EL (cell line): ENCODE measurements at regions not wholly inside any gene's neighbourhood (a gene's known extent, or its start where the extent isn't known, plus 50 kb on each side); places are given as distances from the start of the nearest gene placed in this dataset.
"Not testable (repeated sequence)": the region's sequence is repeated elsewhere in the genome, so short reads cannot be mapped to it uniquely, and the experiment has no call there.

Experiments used
- DNase-seq: peaks from one replicate; pipeline ENCODE4 v3.0.0-alpha.2; 2016

DNA sequence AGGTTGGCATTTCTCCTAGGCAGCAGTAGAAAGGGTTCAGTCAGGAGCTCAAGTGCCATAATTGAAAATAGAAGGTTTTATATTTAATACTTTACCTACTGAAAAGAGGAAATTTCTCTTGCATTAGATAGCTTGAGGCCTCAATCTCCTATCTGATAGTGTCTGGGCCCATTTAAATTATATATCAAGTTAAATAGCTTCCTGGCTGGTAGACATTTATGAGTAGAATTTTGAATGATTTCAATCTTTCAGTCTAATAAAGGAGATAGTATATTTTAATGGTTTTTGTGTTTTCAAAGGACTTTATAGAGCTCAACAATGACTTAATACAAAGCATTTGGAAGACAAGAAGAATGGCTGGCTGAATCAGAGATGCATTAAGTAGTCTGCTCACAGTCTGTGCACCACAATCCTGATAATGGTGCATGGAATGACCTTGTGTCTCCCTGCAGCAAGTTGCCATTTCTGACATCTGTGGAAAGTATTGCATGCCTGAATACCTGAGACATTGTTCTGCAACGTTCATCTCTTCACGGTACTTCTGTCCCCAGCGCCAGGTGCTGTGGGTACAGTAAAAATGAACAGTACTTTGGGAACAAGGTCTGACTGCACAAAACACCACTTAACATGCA is 974.1 kb downstream of the TMTC2 start:
- DNase-seq, result no peak

DNA sequence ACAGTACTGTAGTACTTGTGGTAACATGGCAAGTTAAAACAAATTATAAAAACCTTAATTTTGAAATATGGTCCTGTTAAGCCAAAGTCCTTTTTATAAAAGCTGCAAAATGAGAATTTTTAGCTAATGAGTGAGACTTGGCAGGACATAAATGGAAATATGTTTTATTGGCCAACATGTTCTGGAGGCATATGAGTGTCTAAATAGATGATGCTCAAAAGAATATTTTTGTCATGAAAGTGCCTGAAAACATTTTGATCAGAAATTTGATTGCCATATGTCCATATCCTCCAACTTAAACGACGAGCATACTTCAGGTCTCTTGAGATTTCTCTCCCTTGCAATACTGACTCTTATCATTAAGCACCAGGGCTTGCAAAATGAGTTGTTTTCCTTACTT is 972.6 kb downstream of the TMTC2 start:
- no peak for DNase-seq

DNA sequence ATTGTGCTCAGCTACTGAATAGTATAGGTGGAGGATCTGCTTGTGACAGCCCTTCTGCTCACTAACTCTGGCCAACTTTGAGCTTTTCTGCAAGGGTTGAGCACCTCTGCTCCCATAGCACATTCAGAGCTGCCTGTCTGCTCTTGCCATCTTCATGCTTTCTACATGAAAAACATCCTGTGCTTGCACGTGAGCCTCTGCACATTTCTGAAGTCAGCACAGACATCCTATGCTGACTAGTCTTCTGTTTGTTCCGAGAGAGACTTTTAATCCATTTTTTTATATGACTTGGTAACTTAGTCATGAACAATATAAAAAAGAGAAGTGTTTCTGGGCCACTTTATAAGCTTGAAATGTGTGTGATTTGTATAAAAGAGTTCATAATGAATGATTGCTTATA is 969.3 kb downstream of the TMTC2 start:
- DNase-seq, result no peak

DNA sequence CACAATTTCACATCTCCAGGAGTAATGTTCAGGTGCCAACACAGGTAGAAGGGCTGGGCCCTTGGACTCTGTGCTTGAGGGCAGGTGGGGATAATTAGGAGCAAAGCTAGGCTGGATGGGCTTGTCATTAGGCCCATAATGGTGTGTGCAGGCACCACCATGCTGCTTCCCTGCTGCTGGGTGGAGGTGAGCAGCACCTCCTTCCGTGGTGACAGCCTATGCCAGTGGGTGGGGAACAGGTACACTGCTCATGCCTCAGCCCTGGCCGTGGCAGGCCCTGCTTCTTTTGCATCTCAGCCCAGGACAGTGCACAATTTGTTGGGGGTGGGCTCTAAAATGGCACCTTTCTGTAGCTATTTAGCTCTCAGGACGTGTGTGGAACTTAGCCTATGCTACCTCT is 955.5 kb downstream of the TMTC2 start:
- no peak for DNase-seq

DNA sequence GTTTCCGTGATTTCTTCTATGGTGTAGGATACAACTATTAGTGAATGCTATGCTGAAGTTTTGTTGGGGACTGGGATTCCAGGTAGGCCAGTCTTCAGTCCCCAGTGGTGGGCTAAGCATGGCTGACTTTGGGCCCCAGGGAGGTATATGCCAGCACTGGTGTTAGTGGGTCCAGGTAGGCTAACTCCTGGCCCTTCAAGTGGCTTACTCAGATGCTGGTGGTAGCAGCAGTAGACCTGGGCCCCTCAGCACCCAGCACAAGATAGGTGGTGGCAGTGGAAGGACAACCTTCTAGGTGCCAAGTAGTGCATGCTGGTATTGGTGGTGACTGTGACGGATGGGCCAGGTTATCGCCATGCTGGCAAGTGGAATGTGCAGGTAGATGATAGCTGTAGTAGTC is 955.1 kb downstream of the TMTC2 start:
- DNase-seq, result no peak

DNA sequence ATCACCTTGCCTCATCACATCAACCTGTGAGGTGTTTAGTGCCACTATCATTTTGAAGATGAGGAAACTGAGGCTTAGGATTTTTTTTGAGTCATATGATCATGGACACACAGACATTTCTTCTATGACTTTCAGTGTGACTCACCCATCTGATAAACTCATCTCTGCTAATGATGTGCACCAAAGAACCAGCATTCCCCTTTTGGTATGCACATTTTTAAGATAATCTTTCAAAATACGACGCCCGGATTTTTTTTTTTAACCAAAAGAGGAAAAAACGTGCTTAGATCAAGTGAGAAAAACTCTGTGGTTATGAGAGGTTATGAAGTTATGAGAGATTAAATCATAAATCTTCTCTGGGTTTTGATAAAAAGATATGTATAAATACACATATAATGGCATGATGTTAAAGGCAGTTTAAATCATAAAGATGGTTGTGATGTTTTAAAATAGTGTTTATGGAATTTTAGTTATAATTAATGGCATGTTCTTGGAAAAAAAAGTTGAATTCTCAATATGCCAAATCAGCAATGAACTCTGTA is 948.1 kb downstream of the TMTC2 start:
- peak; percentile 2 for DNase-seq

DNA sequence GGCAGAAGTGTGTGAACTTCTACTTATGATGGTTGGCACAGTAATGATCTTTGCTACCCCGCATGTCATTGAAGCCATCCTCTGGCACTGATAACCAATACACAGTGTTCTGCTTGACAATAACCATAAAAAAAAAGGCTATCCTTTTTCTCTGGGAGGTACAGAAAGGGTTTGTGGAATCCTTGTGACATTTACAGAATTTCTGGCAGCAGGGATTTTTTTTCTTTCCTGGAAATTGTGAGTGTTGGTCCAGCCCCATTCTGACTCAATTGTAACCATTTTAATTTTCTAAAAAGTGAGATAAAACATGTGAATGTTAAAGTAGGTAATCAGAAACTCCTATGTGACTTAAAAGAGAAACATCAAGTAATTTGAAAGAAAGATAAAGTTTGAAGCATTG is 943.8 kb downstream of the TMTC2 start:
- DNase-seq, result no peak

DNA sequence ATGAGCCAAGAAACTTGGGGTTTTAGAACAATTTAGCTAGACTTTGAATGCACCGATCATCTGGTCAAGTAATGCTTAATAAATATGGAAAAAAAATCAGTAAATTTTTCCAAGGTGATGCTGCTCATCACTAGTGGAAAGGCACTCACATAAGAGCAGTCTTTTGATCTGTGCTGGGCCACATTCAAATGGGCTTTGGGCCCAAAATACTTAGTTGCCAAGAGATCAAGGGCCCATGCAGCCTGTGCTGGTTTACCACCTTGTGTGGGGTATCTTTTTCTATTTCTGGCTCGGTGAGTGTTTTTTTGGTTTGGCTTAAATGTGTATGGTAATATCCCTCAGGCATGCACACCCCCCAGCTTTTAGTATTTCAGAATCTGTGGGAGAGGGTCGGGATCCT is 943.2 kb downstream of the TMTC2 start:
- DNase-seq, result no peak

DNA sequence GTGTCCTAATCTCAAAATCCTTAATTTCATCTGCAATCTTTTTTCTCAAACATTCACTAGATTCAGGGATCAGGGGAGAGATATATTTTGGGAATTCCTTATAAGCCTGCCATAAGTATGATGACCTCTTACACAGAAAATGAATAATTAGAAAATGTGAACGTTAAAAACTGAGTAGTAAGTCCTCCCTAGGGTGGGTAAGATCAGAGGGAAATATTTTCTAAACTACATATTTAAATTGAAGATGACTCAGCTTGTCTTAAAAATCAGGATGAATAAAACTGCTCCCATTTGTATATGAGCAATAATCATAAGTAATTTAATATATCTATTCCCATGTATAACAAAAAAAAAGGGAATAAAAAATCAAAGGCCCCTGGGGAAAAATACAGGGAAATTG is 935.5 kb downstream of the TMTC2 start:
- DNase-seq, result no peak

DNA sequence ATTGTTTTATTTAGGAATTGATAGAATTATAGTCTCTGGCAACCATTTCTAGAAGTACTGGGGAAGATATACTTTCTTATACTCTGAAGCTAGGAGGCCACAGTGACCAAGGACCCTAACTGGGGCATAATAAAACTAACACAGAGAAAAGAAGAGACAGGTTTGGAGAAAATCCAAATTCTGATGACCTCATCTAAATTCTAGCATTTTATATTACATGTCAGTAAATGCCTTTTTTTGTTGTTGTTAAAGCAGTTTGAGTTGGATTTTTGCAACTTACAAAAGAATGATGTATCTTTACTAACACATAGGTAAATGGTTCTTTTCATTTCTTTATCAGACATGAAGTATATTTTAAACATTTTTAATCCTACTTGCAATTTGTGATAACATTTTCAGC is 933.3 kb downstream of the TMTC2 start:
- no peak for DNase-seq

DNA sequence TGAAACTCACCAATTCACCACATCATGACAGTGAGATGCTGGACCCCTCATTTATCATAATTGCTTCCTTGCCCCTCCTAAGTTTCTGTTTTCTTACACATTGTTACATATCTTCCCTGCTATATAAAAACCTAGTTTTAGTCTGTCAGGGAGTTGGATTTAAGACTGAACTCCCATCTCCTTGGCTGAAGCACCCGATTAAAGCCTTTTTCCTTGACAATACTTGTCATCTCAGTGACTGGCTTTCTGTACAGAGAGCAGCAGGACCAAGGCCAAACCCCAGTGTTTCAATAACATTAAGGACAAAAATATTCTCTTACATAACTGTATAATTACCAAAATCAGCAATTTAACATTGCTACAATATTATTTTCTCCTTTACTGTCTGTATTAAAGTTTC is 928.4 kb downstream of the TMTC2 start:
- DNase-seq, result no peak

DNA sequence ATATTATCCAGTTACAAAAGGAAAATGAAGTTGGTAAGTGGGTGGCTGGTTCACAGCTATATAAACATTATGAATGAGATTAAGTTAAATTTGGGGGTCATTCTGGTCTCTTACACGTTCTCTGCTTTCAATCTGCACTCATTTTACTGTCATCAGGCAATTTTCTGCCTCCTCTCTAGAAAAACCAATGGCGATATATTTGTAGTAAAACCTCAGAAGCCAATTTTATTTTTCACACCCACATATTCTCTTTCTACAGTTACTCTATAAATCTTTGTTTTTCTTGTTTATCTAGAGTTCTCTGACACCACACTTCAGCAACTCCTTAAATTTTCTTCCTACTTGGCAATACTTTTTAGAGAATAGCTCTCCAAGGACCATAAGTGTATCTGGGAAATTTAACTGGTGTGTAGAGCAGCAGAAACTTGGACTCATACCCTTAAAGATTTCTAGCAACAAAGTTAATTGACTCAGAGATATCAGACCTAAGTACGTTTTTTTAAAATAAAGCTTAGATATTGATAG is 926.9 kb downstream of the TMTC2 start:
- no peak for DNase-seq

DNA sequence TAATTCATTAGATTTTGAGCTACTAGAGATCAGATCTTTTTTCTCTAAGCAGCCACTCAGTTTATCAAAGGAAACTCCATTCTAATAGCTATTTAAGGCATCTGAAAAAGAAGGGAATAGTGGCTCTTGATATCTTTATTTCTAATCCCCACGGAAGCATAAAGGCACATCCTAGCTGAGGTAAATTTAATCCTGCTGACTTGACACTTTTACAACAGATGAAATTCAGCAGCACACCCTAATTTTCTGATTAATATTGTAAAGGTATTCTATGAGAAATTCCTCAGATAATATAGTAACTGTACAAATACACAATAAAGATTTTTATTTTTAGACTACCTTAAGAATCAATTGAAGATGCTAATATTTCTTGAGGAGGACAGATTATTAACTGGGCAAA is 916.4 kb downstream of the TMTC2 start:
- DNase-seq, result no peak

DNA sequence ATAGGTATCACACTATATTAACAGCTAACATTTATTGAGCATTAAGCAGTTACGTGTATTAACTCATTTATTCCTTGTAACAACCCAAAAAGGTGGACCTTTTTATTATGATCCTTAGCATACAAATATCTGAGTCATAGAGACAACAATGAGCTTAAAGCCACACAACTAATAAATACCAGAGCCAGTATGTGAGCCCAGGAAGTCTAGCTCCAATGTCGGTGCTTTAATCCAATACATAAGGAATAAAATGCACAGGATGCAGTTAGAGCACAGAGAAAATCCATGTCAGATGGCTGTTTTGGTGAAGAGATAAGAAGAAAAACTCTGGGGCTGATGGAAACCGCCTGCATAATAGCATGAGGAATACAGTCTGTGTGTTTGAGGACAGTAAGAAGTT is 888.6 kb downstream of the TMTC2 start:
- DNase-seq, result no peak

DNA sequence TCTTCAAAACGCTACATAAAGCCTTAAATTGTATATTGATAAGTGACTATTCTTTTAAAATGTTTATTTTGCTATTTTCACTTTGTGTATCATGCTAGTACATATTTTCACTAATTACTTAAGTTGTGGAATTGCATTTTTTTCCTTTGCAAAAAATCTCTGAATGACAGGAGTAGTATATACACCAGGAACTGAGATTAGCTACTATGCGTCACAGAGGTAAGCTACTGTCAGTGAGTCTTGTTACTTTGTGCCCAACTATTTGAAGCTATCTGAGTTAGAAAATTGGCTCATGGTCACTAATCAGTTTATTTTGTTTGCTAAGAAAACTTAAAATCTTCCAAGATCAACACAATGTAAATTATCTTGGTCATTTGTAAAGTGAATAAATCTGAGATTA is 887.4 kb downstream of the TMTC2 start:
- DNase-seq, result no peak

DNA sequence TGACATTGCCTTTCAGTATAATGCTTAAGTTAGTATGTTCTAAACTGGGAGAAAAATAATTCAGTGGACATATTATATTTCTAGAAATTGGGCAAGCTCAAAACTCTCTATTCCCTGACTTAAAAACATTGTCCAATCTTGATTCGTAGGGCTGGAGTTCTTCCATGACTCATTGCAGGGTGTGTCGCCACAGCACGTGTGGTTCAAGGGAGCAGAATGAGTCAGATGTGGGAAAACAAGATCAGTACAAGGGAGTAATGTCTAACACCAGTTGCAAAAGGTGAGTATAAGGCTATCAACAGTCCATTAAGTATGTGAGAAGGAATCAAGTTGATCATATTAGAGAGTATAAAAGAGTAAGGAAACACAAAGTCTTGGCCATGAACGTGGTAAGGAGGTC is 887.0 kb downstream of the TMTC2 start:
- DNase-seq, result peak; percentile 48

DNA sequence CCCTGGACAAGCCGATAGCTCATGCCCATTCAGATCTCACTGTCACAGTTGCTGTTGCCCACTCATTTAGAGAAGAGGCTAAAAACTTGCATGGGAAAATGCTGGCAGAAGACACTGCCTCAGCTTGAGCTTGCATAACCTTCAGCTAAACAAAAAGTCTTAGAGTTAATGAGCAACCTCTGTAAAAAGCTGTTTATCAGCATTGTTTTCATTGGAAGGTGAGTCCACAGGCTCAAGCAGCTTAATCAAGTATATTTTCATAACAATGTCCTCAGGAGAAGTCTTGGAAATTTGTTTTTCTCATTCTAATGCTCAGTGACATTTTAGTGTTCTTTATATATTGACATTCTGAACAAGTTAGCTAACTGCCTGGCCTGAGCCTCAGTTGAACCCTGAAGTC is 872.9 kb downstream of the TMTC2 start:
- DNase-seq, result no peak

DNA sequence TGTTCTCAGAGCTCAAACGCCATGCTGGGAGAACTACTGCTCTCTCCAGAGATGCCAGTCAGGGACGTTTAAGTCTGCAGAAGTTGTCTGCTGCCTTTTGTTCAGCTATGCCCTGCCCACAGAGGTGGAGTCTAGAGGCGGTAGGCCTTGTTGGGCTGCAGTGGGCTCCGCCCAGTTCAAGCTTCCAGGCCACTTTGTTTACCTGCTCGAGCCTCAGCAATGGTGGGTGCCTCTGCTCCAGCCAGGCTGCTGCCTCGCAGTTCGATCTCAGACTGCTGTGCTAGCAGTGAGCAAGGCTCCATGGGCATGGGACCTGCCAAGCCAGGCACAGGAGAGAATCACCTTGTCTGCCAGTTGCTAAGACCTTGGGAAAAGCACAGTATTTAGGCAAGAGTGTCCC is 869.3 kb downstream of the TMTC2 start:
- DNase-seq, result not testable (repeated sequence)

DNA sequence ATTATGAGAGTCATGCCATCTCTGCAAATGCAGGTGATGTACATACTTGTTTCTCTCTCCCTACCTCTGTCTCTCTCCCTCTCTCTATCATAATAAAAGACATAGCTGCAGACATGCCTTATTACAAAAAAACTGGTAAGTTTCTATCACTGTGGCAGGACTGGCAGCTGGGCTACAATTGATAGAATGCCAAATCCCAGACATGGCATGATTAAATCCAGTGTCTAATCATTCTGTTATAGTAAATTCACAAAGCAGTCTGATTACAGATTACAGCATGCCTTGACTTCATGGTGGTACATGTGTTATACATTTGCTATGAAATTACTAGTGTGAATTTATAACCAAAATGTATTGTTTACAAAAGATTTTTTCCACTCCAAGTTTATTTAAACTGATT is 854.7 kb downstream of the TMTC2 start:
- DNase-seq, result no peak

DNA sequence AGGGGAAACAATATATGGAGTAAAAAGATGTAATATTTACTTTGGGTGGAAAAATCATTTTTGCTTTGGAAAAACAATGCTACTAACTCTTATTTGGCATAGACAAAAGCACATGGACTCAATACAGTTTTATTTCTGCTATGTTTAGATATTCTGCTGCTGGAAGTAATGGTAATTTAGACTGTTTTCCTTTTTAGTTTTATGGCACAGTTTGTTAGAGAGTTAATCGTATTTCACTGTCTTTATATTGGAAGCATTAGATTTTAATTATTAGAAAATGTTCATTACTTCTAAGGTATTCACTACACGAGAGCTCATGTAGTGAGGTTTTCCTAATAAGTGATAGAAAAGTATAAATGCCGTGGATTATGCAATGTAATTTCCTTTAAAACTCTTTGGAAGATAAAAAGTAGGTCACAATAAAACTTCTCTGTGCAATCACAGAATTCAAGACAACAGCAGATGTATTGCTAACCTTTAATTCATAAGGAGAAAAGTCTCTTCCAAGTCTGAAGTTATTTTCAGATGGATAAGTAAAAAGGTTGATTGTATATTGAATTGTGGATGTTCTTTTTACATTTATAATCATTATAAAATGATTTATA is 851.8 kb downstream of the TMTC2 start:
- no peak for DNase-seq

DNA sequence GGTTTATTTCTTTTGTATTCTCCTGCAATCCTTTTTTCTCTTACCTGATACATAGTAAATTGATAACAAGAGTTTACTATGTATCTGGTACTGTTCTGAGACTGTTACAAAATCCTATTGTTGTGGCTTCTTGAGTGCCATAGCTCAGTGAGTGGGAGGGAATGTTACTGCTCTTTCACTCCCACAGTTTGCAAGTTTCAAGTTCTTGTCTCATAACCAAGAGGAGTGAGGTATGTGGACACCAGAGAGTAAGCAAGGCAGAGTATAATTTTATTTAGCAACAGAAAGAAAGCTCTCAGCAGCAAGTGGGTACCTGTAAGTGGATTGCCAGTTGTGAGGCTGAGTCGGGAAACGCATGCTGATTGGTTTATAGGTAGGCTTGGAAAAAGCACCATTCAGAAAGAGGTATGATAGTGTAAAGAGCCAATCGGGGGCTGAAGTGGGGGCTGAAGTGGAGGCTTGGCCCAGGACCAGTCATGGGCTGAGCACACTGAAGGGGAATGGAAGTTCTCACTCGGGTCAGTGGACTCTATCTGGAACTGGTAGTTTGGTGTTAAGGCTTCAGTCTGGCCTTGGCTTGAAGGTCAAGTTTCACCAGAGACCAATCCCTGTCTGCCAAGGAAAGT is 850.8 kb downstream of the TMTC2 start:
- no peak for DNase-seq

DNA sequence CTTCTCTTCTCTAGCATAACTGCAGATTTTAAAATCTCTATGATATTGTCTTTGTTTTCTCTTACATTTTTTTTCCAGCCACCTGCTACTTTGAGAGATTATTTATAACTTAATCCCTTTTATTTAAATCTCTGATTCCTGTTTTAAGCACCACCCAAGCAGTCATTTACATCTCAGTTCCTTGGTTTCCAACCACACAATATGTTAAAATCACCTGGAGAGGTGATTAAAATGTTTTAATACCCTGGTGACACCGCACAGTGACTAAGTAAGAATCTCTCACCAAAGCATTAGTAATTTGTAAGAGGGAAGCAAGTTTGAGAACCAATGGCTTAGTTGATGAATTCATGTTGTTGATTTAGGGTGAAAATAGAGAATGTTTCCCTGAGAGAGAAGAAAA is 849.8 kb downstream of the TMTC2 start:
- no peak for DNase-seq

DNA sequence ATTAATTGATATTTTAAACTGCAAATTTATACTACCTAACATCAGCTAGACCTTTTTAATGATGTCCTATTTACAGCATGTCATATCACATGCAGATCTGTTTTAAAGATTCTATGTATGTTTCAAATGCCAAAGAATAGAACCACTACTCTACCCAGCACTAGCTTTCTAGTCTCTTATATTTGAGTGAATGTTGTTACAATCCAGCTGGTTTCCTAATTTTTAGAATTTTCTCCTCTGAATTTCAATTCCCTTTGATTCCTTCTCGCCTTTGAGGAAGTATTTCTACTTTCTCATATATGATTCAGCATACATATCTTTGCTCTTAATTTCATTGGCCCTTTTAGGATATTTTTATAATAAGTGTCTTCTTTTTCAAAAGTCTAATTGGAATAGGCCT is 841.9 kb downstream of the TMTC2 start:
- DNase-seq, result no peak

DNA sequence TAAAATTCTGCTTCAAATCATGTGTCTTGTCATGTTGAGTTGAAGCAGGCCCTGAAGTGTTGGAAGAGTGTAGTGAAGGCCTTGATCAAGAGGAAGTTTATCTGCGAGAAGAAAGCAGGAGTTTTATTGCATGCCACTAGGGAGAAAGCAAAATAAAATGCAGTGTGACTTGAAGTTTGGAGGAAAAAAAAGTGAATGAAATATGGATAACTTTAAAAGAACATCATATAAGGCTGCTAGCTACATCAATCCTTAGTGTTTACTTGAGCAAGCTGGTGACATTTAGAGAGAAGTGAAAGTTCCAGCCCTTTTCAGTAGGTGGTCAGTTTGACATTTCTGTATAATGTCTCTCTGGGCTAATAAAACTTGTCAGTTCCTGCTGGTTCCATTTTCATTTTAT is 841.1 kb downstream of the TMTC2 start:
- DNase-seq, result no peak
